ENCODE measurements at regions not wholly inside any gene's neighbourhood (a gene's known extent, or its start where the extent isn't known, plus 50 kb on each side); places are given as distances from the start of the nearest gene placed in this dataset.
"Not testable (repeated sequence)": the region's sequence is repeated elsewhere in the genome, so short reads cannot be mapped to it uniquely, and the experiment has no call there.

GRCh38 chr6:105518993-105519392, 116.1 kb upstream of the PREP start:
- not testable (repeated sequence) for FAIRE-seq

GRCh38 chr6:105515054-105515453, 112.2 kb upstream of the PREP start:
- no peak for DNase-seq (ENCODE audit: insufficient read length, low spot score)
- no peak for FAIRE-seq

More at GRCh38 chr6:105518993-105519392, 116.1 kb upstream of the PREP start:
- not testable (repeated sequence) for DNase-seq (ENCODE audit: insufficient read length, low spot score)

- FAIRE-seq = no peak
- no peak for DNase-seq (ENCODE audit: insufficient read length, low spot score)
Observed at GRCh38 chr6:105514306-105514705, 111.4 kb upstream of the PREP start.

GRCh38 chr6:105511639-105512038, 108.8 kb upstream of the PREP start:
- DNase-seq (ENCODE audit: insufficient read length, low spot score) (no peak), FAIRE-seq (no peak)

- no peak for DNase-seq (ENCODE audit: insufficient read length, low spot score)
- no peak for FAIRE-seq
Observed at GRCh38 chr6:105510746-105511145, 107.9 kb upstream of the PREP start.

- FAIRE-seq (no peak), DNase-seq (ENCODE audit: insufficient read length, low spot score) (no peak)
Observed at GRCh38 chr6:105509506-105510331, 106.8 kb upstream of the PREP start.

GRCh38 chr6:105507811-105508210, 104.9 kb upstream of the PREP start:
- no peak for FAIRE-seq
- DNase-seq (ENCODE audit: insufficient read length, low spot score) = no peak

- no peak for FAIRE-seq
- no peak for DNase-seq (ENCODE audit: insufficient read length, low spot score)
Observed at GRCh38 chr6:105504706-105505105, 101.8 kb upstream of the PREP start.

- no peak for FAIRE-seq
- no peak for DNase-seq (ENCODE audit: insufficient read length, low spot score)
Observed at GRCh38 chr6:105503641-105504040, 100.8 kb upstream of the PREP start.

- no peak for DNase-seq (ENCODE audit: insufficient read length, low spot score)
- FAIRE-seq = peak; percentile 8
Observed at GRCh38 chr6:105501826-105502344, 99.0 kb upstream of the PREP start.

- FAIRE-seq = no peak
Observed at GRCh38 chr6:105501246-105501645, 98.4 kb upstream of the PREP start.

GRCh38 chr6:105500693-105501092, 97.8 kb upstream of the PREP start:
- DNase-seq (ENCODE audit: insufficient read length, low spot score) (no peak), FAIRE-seq (no peak)

More at GRCh38 chr6:105501246-105501645, 98.4 kb upstream of the PREP start:
- no peak for DNase-seq (ENCODE audit: insufficient read length, low spot score)

- FAIRE-seq = no peak
- no peak for DNase-seq (ENCODE audit: insufficient read length, low spot score)
Observed at GRCh38 chr6:105499931-105500330, 97.0 kb upstream of the PREP start.

- FAIRE-seq (no peak), DNase-seq (ENCODE audit: insufficient read length, low spot score) (no peak)
Observed at GRCh38 chr6:105499136-105499870, 96.4 kb upstream of the PREP start.

- no peak for FAIRE-seq
Observed at GRCh38 chr6:105497549-105497948, 94.7 kb upstream of the PREP start.

GRCh38 chr6:105495515-105495914, 92.6 kb upstream of the PREP start:
- DNase-seq (ENCODE audit: insufficient read length, low spot score) (no peak), FAIRE-seq (no peak)

More at GRCh38 chr6:105497549-105497948, 94.7 kb upstream of the PREP start:
- no peak for DNase-seq (ENCODE audit: insufficient read length, low spot score)

- FAIRE-seq = peak; percentile 39
- no peak for DNase-seq (ENCODE audit: insufficient read length, low spot score)
Observed at GRCh38 chr6:105494688-105495087, 91.8 kb upstream of the PREP start.

- DNase-seq (ENCODE audit: insufficient read length, low spot score) (no peak), FAIRE-seq (no peak)
Observed at GRCh38 chr6:105493736-105494135, 90.9 kb upstream of the PREP start.

GRCh38 chr6:105492706-105493673, 90.1 kb upstream of the PREP start:
- peak; percentile 98 for FAIRE-seq
- peak; percentile 26 for DNase-seq (ENCODE audit: insufficient read length, low spot score)

GRCh38 chr6:105489216-105489530, 86.3 kb upstream of the PREP start:
- FAIRE-seq (peak; percentile 61), DNase-seq (ENCODE audit: insufficient read length, low spot score) (no peak)

Data from GM19239 (cell line).